GM13977 (cell line): ENCODE measurements at regions not wholly inside any gene's neighbourhood (a gene's known extent, or its start where the extent isn't known, plus 50 kb on each side); places are given as distances from the start of the nearest gene placed in this dataset.

ENCODE experiments used
- DNase-seq: peaks from one replicate; pipeline ENCODE4 v3.0.0; 2012; ENCODE audit warnings: low spot score
- CTCF ChIP-seq: IDR thresholded peaks from 2 replicates; pipeline ENCODE4 v1.5.1; 2012; ENCODE audit warnings: mild to moderate bottlenecking, control low read depth; ENCODE audit not compliant: insufficient read depth; ENCODE audit errors: extremely low read depth, missing control alignments
- in situ Hi-C: fragments of 300-500 bp; cut with MboI; formaldehyde crosslinking; loops from one replicate; pipeline ENCODE4 v1.12.0; 2022; ENCODE audit warnings: low sequenced_read_pairs, low pct_unique_long_range_greater_than_20kb, mixed read lengths, inconsistent platforms; ENCODE audit not compliant: unreplicated experiment

DNA sequence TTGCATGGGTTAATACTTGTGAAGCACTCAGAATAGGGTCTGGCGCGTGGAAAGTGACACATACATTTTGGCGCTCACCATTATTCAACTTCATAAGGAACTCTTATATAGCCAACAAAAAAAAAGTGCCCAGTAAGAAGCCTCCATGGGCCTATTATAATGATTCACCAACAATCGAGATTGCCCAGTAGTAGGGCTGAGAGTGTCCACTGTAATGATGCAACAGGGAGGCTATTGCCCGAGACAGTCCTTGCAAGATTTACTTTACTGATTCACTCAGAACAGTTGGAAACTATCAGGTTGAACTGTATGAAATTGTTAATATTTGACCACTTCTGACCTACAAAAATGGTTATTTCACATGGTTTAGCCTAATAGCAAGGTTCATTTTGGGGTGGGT lies 86.0 kb downstream of the PJA1 start:
- TF ChIP-seq CTCF: no peak
- in situ Hi-C loops: no loop called here
- DNase-seq: no peak

DNA sequence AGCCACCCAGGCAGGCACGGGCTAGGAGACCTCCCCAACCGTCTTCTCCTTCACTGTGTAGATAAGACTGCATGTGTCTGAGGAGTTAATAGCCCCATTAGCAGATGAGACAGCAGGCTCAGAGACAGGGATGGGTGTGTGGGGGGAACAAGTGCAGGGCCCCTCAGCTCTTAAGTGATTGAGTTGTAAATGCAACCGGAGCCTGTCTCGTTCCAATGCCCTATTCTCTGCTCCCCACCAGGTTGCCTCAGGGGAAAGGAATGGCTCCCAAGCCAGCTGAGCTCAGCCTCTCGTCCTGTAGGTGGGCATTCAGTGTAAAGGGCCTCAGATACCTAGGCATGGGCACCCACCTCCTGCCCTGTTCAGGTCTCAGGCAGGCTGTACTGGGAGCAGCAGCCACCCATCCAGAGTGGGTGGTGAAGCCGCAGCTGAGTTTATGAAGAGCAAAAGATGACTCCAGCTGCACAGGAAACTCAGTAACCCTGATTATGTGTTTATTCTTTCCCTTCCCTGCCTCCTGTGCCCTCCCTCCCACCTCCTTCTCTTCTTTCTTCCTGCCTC lies 87.3 kb downstream of the PJA1 start:
- in situ Hi-C loops: no loop called here
- TF ChIP-seq CTCF: no peak
- no peak for DNase-seq

GRCh38 chrX:69076088-69076487 lies 89.2 kb downstream of the PJA1 start:
- DNase-seq: no peak
- TF ChIP-seq CTCF: no peak
- in situ Hi-C loops: no loop called here

GRCh38 chrX:69074726-69075125 lies 90.5 kb downstream of the PJA1 start:
- TF ChIP-seq CTCF: no peak
- DNase-seq: no peak
- in situ Hi-C loops: no loop called here

- TF ChIP-seq CTCF: no peak
- DNase-seq: no peak
- in situ Hi-C loops: no loop called here
Measured at GRCh38 chrX:69073721-69074120, 91.5 kb downstream of the PJA1 start.

GRCh38 chrX:69073241-69073640 lies 92.0 kb downstream of the PJA1 start:
- TF ChIP-seq CTCF: no peak
- in situ Hi-C loops: no loop called here
- no peak for DNase-seq

GRCh38 chrX:69072486-69073006 lies 92.7 kb downstream of the PJA1 start:
- TF ChIP-seq CTCF: no peak
- in situ Hi-C loops: no loop called here
- DNase-seq: no peak
